ENCODE measurements at regions not wholly inside any gene's neighbourhood (a gene's known extent, or its start where the extent isn't known, plus 50 kb on each side); places are given as distances from the start of the nearest gene placed in this dataset.

- H3K4me3 ChIP-seq (ENCODE audit: low read length), result no peak overlapping the region
These were observed 304.7 kb upstream of the POU5F2 start for GRCh38 chr5:94045839-94046782.

GRCh38 chr5:94043311-94043710 is 301.9 kb upstream of the POU5F2 start:
- TF ChIP-seq, protein P1, sequence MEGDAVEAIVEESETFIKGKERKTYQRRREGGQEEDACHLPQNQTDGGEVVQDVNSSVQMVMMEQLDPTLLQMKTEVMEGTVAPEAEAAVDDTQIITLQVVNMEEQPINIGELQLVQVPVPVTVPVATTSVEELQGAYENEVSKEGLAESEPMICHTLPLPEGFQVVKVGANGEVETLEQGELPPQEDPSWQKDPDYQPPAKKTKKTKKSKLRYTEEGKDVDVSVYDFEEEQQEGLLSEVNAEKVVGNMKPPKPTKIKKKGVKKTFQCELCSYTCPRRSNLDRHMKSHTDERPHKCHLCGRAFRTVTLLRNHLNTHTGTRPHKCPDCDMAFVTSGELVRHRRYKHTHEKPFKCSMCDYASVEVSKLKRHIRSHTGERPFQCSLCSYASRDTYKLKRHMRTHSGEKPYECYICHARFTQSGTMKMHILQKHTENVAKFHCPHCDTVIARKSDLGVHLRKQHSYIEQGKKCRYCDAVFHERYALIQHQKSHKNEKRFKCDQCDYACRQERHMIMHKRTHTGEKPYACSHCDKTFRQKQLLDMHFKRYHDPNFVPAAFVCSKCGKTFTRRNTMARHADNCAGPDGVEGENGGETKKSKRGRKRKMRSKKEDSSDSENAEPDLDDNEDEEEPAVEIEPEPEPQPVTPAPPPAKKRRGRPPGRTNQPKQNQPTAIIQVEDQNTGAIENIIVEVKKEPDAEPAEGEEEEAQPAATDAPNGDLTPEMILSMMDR (IDR thresholded peaks at IDR 0.05; ENCODE audit: insufficient read depth, low read depth, low read length, missing control alignments), result no peak
- DNase-seq (ENCODE audit: low read depth), result peak; percentile 44
- no peak overlapping the region for H3K4me3 ChIP-seq (ENCODE audit: low read length)

More at GRCh38 chr5:94045839-94046782, 304.7 kb upstream of the POU5F2 start:
- TF ChIP-seq, protein P1 (IDR thresholded peaks at IDR 0.05; ENCODE audit: insufficient read depth, low read depth, low read length, missing control alignments), result no peak
- DNase-seq (ENCODE audit: low read depth), result no peak

- H3K4me3 ChIP-seq (ENCODE audit: low read length), result no peak overlapping the region
- TF ChIP-seq, protein P1 (IDR thresholded peaks at IDR 0.05; ENCODE audit: insufficient read depth, low read depth, low read length, missing control alignments), result no peak
- no peak for DNase-seq (ENCODE audit: low read depth)
These were observed 299.3 kb upstream of the POU5F2 start for GRCh38 chr5:94040591-94041148.

DNA sequence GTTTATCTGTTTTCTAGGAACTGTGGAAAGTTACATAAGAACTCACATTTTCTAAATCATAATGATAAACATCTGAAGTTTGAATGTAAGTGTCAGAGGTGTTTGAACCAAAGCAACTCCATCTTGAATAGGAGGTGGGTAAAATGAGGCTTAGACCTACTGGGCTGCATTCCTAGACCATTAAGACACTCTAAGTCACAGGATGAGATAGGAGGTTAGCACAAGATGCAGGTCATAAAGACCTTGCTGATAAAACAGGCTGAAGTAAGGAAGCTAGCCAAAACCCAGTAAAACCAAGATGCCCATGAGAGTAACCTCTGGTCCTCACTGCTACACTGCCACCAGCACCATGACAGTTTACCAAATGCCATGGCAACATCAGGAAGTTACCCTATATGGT is 297.7 kb upstream of the POU5F2 start:
- TF ChIP-seq, protein P1 (IDR thresholded peaks at IDR 0.05; ENCODE audit: insufficient read depth, low read depth, low read length, missing control alignments), result no peak
- no peak overlapping the region for H3K4me3 ChIP-seq (ENCODE audit: low read length)
- DNase-seq (ENCODE audit: low read depth), result no peak

DNA sequence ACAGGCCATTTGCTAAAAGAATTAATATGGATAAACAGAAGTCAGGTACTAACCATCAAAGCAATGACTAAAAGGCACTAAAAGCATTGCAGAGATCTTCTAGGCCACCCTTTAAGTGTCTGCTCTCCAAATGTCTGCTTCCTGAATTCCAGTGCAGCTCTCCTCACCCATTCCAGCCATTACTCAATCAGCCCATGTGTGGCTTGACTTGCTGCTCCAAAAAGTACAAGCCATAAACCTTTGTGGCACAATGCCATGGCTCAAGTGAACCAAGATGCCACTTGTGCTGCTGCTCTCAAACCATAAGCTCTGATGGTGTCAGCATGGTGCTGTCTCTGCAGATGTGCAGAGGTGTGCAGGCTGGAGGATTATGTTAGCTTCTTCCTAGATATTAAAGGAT is 290.2 kb upstream of the POU5F2 start:
- H3K4me3 ChIP-seq (ENCODE audit: low read length), result no peak overlapping the region
- peak; percentile 15 for DNase-seq (ENCODE audit: low read depth)
- TF ChIP-seq, protein P1 (IDR thresholded peaks at IDR 0.05; ENCODE audit: insufficient read depth, low read depth, low read length, missing control alignments), result no peak

- no peak overlapping the region for H3K4me3 ChIP-seq (ENCODE audit: low read length)
- peak; percentile 70 for DNase-seq (ENCODE audit: low read depth)
- TF ChIP-seq, protein P1 (IDR thresholded peaks at IDR 0.05; ENCODE audit: insufficient read depth, low read depth, low read length, missing control alignments), result no peak
These were observed 286.6 kb upstream of the POU5F2 start for GRCh38 chr5:94028001-94028400.

Measured in epithelial cell of esophagus (primary cell).